Ammon's horn (tissue), 1 donor: ENCODE measurements at regions not wholly inside any gene's neighbourhood (a gene's known extent, or its start where the extent isn't known, plus 50 kb on each side); places are given as distances from the start of the nearest gene placed in this dataset.

Experiments used
- DNase-seq: peaks from one replicate; pipeline ENCODE4 v3.0.0-alpha.2; 2016; ENCODE audit warnings: low spot score

GRCh38 chr15:77557564-77557963 is 75.1 kb downstream of the LINGO1 start:
- no peak for DNase-seq

GRCh38 chr15:77557144-77557543 is 75.6 kb downstream of the LINGO1 start:
- no peak for DNase-seq

GRCh38 chr15:77556622-77557021 is 76.1 kb downstream of the LINGO1 start:
- DNase-seq = no peak

- DNase-seq = no peak
Measured at GRCh38 chr15:77555232-77555631, 77.5 kb downstream of the LINGO1 start.

- peak; percentile 94 for DNase-seq
Measured at GRCh38 chr15:77554306-77555080, 78.2 kb downstream of the LINGO1 start.

- DNase-seq = no peak
Measured at GRCh38 chr15:77553695-77554094, 79.0 kb downstream of the LINGO1 start.

GRCh38 chr15:77553257-77553656 is 79.5 kb downstream of the LINGO1 start:
- DNase-seq = no peak

- no peak for DNase-seq
Measured at GRCh38 chr15:77552066-77552465, 80.6 kb downstream of the LINGO1 start.

GRCh38 chr15:77550301-77551251 is 82.1 kb downstream of the LINGO1 start:
- DNase-seq = no peak

- DNase-seq = no peak
Measured at GRCh38 chr15:77549576-77550288, 83.0 kb downstream of the LINGO1 start.

- DNase-seq = no peak
Measured at GRCh38 chr15:77548589-77549557, 83.8 kb downstream of the LINGO1 start.

GRCh38 chr15:77547801-77548588 is 84.7 kb downstream of the LINGO1 start:
- DNase-seq = no peak

GRCh38 chr15:77546870-77547269 is 85.8 kb downstream of the LINGO1 start:
- DNase-seq = no peak

- DNase-seq = no peak
Measured at GRCh38 chr15:77546050-77546501, 86.6 kb downstream of the LINGO1 start.

GRCh38 chr15:77545058-77545457 is 87.7 kb downstream of the LINGO1 start:
- DNase-seq = no peak

GRCh38 chr15:77544162-77544561 is 88.5 kb downstream of the LINGO1 start:
- DNase-seq = no peak

GRCh38 chr15:77543159-77543882 is 89.4 kb downstream of the LINGO1 start:
- peak; percentile 88 for DNase-seq

GRCh38 chr15:77542491-77543001 is 90.2 kb downstream of the LINGO1 start:
- DNase-seq = no peak
